HepG2 (cell line): ENCODE measurements at regions not wholly inside any gene's neighbourhood (a gene's known extent, or its start where the extent isn't known, plus 50 kb on each side); places are given as distances from the start of the nearest gene placed in this dataset.

Experiments
- ATAC-seq: fragments of 200-7000 bp; cut with Tn5 transposase; 3 replicates; pipeline ENCODE4 v1.9.1; 2020; ENCODE audit warnings: mild to moderate bottlenecking, moderate library complexity
- BruUV-seq: library from RNA; stranded (reverse); fragments of 400-500 nt; replicated peaks from 2 replicates; lab custom pipeline; 2021; lab: Mats Ljungman, UMichigan
- CTCF ChIA-PET: fragments of 300-600 bp; formaldehyde crosslinking; extraction: SDS; loops from one replicate; lab custom pipeline; 2021; ENCODE audit warnings: low total read pairs, inconsistent platforms, low intra/inter-chr PET ratio; lab: Yijun Ruan, JAX
- POLR2A ChIA-PET: fragments of 350-600 bp; sonication (Branson Sonifier 250); formaldehyde crosslinking; loops from one replicate; lab custom pipeline; 2020; ENCODE audit warnings: antibody characterized with exemption, inconsistent platforms; lab: Yijun Ruan, JAX
- DNase-seq: peaks from one replicate; pipeline ENCODE4 v3.0.0-alpha.2; 2015; ENCODE audit warnings: low spot score
- FAIRE-seq: peaks from 3 replicates; lab custom pipeline; 2011; peaks lifted over from hg19 to GRCh38; lab: Jason Lieb, UNC
- H2AFZ ChIP-seq: one replicate; pipeline ENCODE4 v1.6.1; 2011; ENCODE audit warnings: low read length, inconsistent platforms
- H3K27ac ChIP-seq: fragments of 300-600 bp; 3 replicates; pipeline ENCODE4 v1.8.0; 2011; ENCODE audit warnings: mixed run types, mild to moderate bottlenecking, mixed read lengths, low read length, inconsistent platforms; ENCODE audit not compliant: insufficient read depth; ENCODE audit errors: extremely low read length
- H3K27me3 ChIP-seq, 2 experiments: fragments of 200-600 bp in 1 of 2; 2 replicates in 1 of 2; 3 replicates in 1 of 2; pipeline versions ENCODE4 v1.6.0 to v1.8.0; 2011; ENCODE audit warnings: low read length in 2 of 2, mild to moderate bottlenecking in 2 of 2, moderate library complexity in 2 of 2, inconsistent platforms in 1 of 2; ENCODE audit not compliant: insufficient read depth in 2 of 2, control insufficient read depth in 1 of 2
- H3K36me3 ChIP-seq, 2 experiments: fragments of 200-600 bp in 1 of 2; replicated peaks in 1 of 2; 2 replicates in 1 of 2; 3 replicates in 1 of 2; pipeline versions ENCODE4 v1.5.1 to v1.8.0; 2011; ENCODE audit warnings: low read length in 2 of 2, inconsistent platforms in 1 of 2; ENCODE audit not compliant: insufficient read depth in 2 of 2, control insufficient read depth in 1 of 2
- H3K4me1 ChIP-seq: 2 replicates; pipeline ENCODE4 v1.5.1; 2012; ENCODE audit warnings: low read length, inconsistent platforms; ENCODE audit not compliant: insufficient read depth
- H3K4me2 ChIP-seq: 2 replicates; pipeline ENCODE4 v1.6.0; 2011; ENCODE audit warnings: low read depth, low read length, inconsistent platforms
- H3K4me3 ChIP-seq, 3 experiments: fragments of 200-600 bp in 1 of 3; sonication (generic), shearing (Covaris generic) in 1 of 3; replicated peaks in 1 of 3; 2 replicates each; pipeline ENCODE4 v1.5.1; 2011 to 2016; ENCODE audit warnings: low read length in 3 of 3, inconsistent platforms in 2 of 3, low read depth in 2 of 3, mild to moderate bottlenecking in 2 of 3, control low read depth in 1 of 3, mixed read lengths in 1 of 3; ENCODE audit not compliant: insufficient read depth in 1 of 3
- H3K79me2 ChIP-seq: one replicate; pipeline ENCODE4 v1.6.1; 2011; ENCODE audit warnings: low read length, inconsistent platforms; ENCODE audit not compliant: insufficient read depth
- H3K9ac ChIP-seq: 2 replicates; pipeline ENCODE4 v1.6.0; 2011; ENCODE audit warnings: mild to moderate bottlenecking, low read depth, low read length, inconsistent platforms; ENCODE audit not compliant: insufficient read depth
- H3K9me3 ChIP-seq: 2 replicates; pipeline ENCODE4 v1.5.1; 2012; ENCODE audit warnings: mild to moderate bottlenecking, low read length
- H4K20me1 ChIP-seq: 2 replicates; pipeline ENCODE4 v1.6.0; 2011; ENCODE audit warnings: inconsistent platforms, mild to moderate bottlenecking, low read length, moderate library complexity; ENCODE audit not compliant: insufficient read depth
- GABPA ChIP-seq, 2 experiments: IDR thresholded peaks; 2 replicates each; pipeline ENCODE4 v1.6.1; 2011 to 2016; ENCODE audit warnings: low read depth in 2 of 2, low read length in 1 of 2, missing biosample characterization in 1 of 2, missing genetic modification characterization in 1 of 2
- GABPB1 ChIP-seq: IDR thresholded peaks from 2 replicates; pipeline ENCODE4 v1.6.1; 2016; ENCODE audit warnings: mild to moderate bottlenecking, missing genetic modification reagents, moderate library complexity, missing compliant biosample characterization
- ZNF432 ChIP-seq: sonication (generic); formaldehyde crosslinking; IDR thresholded peaks from 2 replicates; pipeline ENCODE4 v1.5.0; 2020; ENCODE audit warnings: missing genetic modification reagents, mild to moderate bottlenecking, borderline replicate concordance
- WGBS: methylation state at CpG from one replicate; pipeline ENCODE4 v1.1.6; 2017; ENCODE audit warnings: low lambda C conversion rate; 5-methylcytosine and 5-hydroxymethylcytosine counted together
- in situ Hi-C: cut with HindIII; loops from 2 replicates; pipeline ENCODE4 v1.10.0; 2017; ENCODE audit warnings: low pct_unique_long_range_greater_than_20kb; ENCODE audit not compliant: extremely low pct_ligation_motif_present
- intact Hi-C: fragments of 100-400 bp; cut with micrococcal nuclease; formaldehyde crosslinking; loops from one replicate; pipeline ENCODE4 v1.10.0; 2022; ENCODE audit not compliant: unreplicated experiment
- TF ChIP-seq, protein P1 (sequence below): sonication (generic); formaldehyde crosslinking; IDR thresholded peaks from 2 replicates; pipeline ENCODE4 v1.5.1; 2020; ENCODE audit warnings: mild to moderate bottlenecking, missing genetic modification reagents, borderline replicate concordance

DNA sequence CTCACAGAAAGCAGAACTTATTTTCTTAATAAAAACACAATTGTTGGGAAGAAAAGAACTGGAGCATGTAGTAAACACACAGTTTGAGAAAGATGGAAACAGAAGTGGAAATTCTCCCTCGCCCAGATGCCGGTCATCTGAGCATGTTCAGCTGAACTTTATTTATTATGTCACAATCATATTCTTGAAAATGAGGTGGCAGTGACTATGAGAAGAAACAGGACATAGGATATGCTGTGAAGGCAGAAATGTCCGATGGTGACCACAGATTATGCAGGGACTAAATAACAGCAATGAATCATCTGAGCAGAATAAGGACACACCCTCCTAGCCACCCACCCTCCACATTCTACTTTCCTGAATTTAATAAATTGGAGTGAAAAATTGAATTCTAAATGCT lies 425.3 kb upstream of the NOX3 start (continued):
- TF ChIP-seq, protein P1, sequence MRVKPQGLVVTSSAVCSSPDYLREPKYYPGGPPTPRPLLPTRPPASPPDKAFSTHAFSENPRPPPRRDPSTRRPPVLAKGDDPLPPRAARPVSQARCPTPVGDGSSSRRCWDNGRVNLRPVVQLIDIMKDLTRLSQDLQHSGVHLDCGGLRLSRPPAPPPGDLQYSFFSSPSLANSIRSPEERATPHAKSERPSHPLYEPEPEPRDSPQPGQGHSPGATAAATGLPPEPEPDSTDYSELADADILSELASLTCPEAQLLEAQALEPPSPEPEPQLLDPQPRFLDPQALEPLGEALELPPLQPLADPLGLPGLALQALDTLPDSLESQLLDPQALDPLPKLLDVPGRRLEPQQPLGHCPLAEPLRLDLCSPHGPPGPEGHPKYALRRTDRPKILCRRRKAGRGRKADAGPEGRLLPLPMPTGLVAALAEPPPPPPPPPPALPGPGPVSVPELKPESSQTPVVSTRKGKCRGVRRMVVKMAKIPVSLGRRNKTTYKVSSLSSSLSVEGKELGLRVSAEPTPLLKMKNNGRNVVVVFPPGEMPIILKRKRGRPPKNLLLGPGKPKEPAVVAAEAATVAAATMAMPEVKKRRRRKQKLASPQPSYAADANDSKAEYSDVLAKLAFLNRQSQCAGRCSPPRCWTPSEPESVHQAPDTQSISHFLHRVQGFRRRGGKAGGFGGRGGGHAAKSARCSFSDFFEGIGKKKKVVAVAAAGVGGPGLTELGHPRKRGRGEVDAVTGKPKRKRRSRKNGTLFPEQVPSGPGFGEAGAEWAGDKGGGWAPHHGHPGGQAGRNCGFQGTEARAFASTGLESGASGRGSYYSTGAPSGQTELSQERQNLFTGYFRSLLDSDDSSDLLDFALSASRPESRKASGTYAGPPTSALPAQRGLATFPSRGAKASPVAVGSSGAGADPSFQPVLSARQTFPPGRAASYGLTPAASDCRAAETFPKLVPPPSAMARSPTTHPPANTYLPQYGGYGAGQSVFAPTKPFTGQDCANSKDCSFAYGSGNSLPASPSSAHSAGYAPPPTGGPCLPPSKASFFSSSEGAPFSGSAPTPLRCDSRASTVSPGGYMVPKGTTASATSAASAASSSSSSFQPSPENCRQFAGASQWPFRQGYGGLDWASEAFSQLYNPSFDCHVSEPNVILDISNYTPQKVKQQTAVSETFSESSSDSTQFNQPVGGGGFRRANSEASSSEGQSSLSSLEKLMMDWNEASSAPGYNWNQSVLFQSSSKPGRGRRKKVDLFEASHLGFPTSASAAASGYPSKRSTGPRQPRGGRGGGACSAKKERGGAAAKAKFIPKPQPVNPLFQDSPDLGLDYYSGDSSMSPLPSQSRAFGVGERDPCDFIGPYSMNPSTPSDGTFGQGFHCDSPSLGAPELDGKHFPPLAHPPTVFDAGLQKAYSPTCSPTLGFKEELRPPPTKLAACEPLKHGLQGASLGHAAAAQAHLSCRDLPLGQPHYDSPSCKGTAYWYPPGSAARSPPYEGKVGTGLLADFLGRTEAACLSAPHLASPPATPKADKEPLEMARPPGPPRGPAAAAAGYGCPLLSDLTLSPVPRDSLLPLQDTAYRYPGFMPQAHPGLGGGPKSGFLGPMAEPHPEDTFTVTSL (CRISPR knock-in tag), result no peak
- TF ChIP-seq, all 625 proteins: peak for 0

DNA sequence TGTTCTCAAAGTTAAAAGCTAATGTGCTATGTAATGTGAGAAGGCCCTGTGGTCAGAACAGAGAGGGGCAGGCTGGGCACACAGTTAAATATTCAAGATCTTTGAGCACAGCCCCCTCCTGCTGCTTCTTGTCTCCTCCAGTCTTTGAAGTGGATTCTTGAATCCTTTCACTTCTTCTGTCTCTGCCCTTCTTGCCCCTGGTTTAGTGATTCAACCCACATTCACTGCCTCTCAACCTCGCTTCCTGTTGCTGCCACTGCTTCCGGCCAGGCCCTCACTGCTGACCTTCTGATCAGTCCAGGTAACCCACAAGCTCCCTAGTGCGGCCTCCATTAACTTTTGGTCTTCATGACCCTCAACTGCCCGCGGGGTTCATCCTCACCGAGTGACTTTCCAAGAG lies 417.3 kb upstream of the NOX3 start:
- Histone ChIP-seq H3K27me3 (no peaks in the 10 kb centered on the region), H3K36me3 (no peaks in the 10 kb centered on the region), H3K27ac (no peak overlapping the region), H3K9me3 (no peaks in the 10 kb centered on the region), H3K4me3 (no peak overlapping the region), H4K20me1 (no peaks in the 10 kb centered on the region)
- FAIRE-seq (no peak), ATAC-seq (no peak), DNase-seq (no peak)
- intact Hi-C loops (no loop called here), in situ Hi-C loops (no loop called here)
- no TSS peak for BruUV-seq
- CTCF ChIA-PET, result no interaction called here
- WGBS, result 22% methylated on average over 6 of the region's 6 CpGs
- POLR2A ChIA-PET, result no interaction called here
- TF ChIP-seq GABPA (IDR thresholded peaks at IDR 0.05; ENCODE audit: low read depth, low read length) (peak; percentile 34; the same call in 1 of the 2 replicates), GABPA (CRISPR knock-in tag; IDR thresholded peaks at IDR 0.05; ENCODE audit: low read depth) (peak; percentile 61; the same call in 1 of the 2 replicates), GABPB1 (CRISPR knock-in tag) (peak; percentile 47; the same call in 1 of the 2 replicates), ZNF432 (no peak)
- TF ChIP-seq, all 625 proteins: peak for 2
- Histone ChIP-seq H3K4me2 (no peak overlapping the region), H2AFZ (no peak overlapping the region), H3K4me1 (no peaks in the 10 kb centered on the region), H3K79me2 (no peaks in the 10 kb centered on the region), H3K9ac (no peak overlapping the region)
